ENCODE measurements at regions not wholly inside any gene's neighbourhood (a gene's known extent, or its start where the extent isn't known, plus 50 kb on each side); places are given as distances from the start of the nearest gene placed in this dataset.

GRCh38 chr2:5229574-5229973, 462.6 kb upstream of the SOX11 start:
- TF ChIP-seq, protein P1, sequence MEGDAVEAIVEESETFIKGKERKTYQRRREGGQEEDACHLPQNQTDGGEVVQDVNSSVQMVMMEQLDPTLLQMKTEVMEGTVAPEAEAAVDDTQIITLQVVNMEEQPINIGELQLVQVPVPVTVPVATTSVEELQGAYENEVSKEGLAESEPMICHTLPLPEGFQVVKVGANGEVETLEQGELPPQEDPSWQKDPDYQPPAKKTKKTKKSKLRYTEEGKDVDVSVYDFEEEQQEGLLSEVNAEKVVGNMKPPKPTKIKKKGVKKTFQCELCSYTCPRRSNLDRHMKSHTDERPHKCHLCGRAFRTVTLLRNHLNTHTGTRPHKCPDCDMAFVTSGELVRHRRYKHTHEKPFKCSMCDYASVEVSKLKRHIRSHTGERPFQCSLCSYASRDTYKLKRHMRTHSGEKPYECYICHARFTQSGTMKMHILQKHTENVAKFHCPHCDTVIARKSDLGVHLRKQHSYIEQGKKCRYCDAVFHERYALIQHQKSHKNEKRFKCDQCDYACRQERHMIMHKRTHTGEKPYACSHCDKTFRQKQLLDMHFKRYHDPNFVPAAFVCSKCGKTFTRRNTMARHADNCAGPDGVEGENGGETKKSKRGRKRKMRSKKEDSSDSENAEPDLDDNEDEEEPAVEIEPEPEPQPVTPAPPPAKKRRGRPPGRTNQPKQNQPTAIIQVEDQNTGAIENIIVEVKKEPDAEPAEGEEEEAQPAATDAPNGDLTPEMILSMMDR (conservative IDR thresholded peaks at IDR 0.05; ENCODE audit: low read length) = no peak
- TF ChIP-seq EZH2phosphoT487 (IDR thresholded peaks at IDR 0.05; ENCODE audit: borderline replicate concordance) = no peak
